K562 (cell line): ENCODE measurements at regions not wholly inside any gene's neighbourhood (a gene's known extent, or its start where the extent isn't known, plus 50 kb on each side); places are given as distances from the start of the nearest gene placed in this dataset.

ENCODE experiments used
- ATAC-seq: fragments of 200-7000 bp; cut with Tn5 transposase; 3 replicates; pipeline ENCODE4 v1.9.1; 2020; ENCODE audit warnings: moderate library complexity
- BruUV-seq: library from RNA; stranded (reverse); fragments of 400-500 nt; replicated peaks from 2 replicates; lab custom pipeline; 2021; lab: Mats Ljungman, UMichigan
- CTCF ChIA-PET: fragments of 300-600 bp; formaldehyde crosslinking; extraction: SDS; loops from one replicate; lab custom pipeline; 2021; ENCODE audit warnings: low intra/inter-chr PET ratio; lab: Yijun Ruan, JAX
- POLR2A ChIA-PET: fragments of 300-600, 350-650 bp; sonication (Branson Sonifier 250); formaldehyde crosslinking; extraction: SDS; loops from one replicate; lab custom pipeline; 2021; ENCODE audit warnings: antibody characterized with exemption, inconsistent platforms; lab: Yijun Ruan, JAX
- DNase-seq, 4 experiments: peaks; one replicate each; pipeline versions ENCODE4 v3.0.0 to v3.0.0-alpha.2; 2011 to 2018; ENCODE audit warnings: low spot score in 3 of 4, mixed read lengths in 3 of 4; ENCODE audit errors: extremely low read depth in 1 of 4
- FAIRE-seq: peaks from 2 replicates; lab custom pipeline; 2011; peaks lifted over from hg19 to GRCh38; lab: Jason Lieb, UNC
- H2AFZ ChIP-seq: 2 replicates; pipeline ENCODE4 v1.6.0; 2011; ENCODE audit warnings: low read depth, low read length, control low read depth, inconsistent platforms
- H3K27ac ChIP-seq: fragments of 200-600 bp; 3 replicates; pipeline ENCODE4 v1.8.0; 2011; ENCODE audit warnings: low read depth, mild to moderate bottlenecking, control low read depth, inconsistent platforms, low read length, moderate library complexity, mixed read lengths; ENCODE audit errors: extremely low read depth
- H3K27me3 ChIP-seq, 2 experiments: fragments of 300-600 bp in 1 of 2; 2 replicates in 1 of 2; 3 replicates in 1 of 2; pipeline versions ENCODE4 v1.6.0 to v1.8.0; 2011; ENCODE audit warnings: inconsistent platforms in 2 of 2, low read length in 2 of 2, mild to moderate bottlenecking in 1 of 2, mixed read lengths in 1 of 2, moderate library complexity in 1 of 2; ENCODE audit not compliant: control insufficient read depth in 2 of 2, insufficient read depth in 2 of 2
- H3K36me3 ChIP-seq: fragments of 300-600 bp; 3 replicates; pipeline ENCODE4 v1.8.0; 2011; ENCODE audit warnings: mild to moderate bottlenecking, low read length, inconsistent platforms; ENCODE audit not compliant: control insufficient read depth, insufficient read depth
- H3K4me1 ChIP-seq, 2 experiments: fragments of 200-600 bp in 1 of 2; replicated peaks in 1 of 2; 2 replicates in 1 of 2; 3 replicates in 1 of 2; pipeline versions ENCODE4 v1.5.1 to v1.8.0; 2011; ENCODE audit warnings: inconsistent platforms in 2 of 2, low read length in 2 of 2, mild to moderate bottlenecking in 1 of 2, mixed read lengths in 1 of 2, moderate library complexity in 1 of 2; ENCODE audit not compliant: control insufficient read depth in 2 of 2, insufficient read depth in 2 of 2
- H3K4me2 ChIP-seq: 2 replicates; pipeline ENCODE4 v1.6.1; 2011; ENCODE audit warnings: low read length, control low read depth, inconsistent platforms, mixed read lengths; ENCODE audit not compliant: insufficient read depth
- H3K4me3 ChIP-seq: fragments of 200-600 bp; sonication (generic), shearing (Covaris generic); 2 replicates; pipeline ENCODE4 v1.5.1; 2016; ENCODE audit warnings: control low read depth, inconsistent platforms
- H3K79me2 ChIP-seq: fragments of 200-600 bp; 3 replicates; pipeline ENCODE4 v1.8.0; 2011; ENCODE audit warnings: low read length, inconsistent platforms; ENCODE audit not compliant: control insufficient read depth, insufficient read depth
- H3K9ac ChIP-seq, 2 experiments: 2 replicates each; pipeline versions ENCODE4 v1.6.0 to v1.6.1; 2011; ENCODE audit warnings: low read depth in 2 of 2, low read length in 2 of 2, control low read depth in 1 of 2, inconsistent platforms in 1 of 2, mild to moderate bottlenecking in 1 of 2, mixed read lengths in 1 of 2; ENCODE audit not compliant: insufficient read depth in 1 of 2
- H3K9me1 ChIP-seq: one replicate; pipeline ENCODE4 v1.6.0; 2011; ENCODE audit warnings: inconsistent platforms, mild to moderate bottlenecking, low read length, moderate library complexity; ENCODE audit not compliant: control insufficient read depth, insufficient read depth
- H3K9me3 ChIP-seq: replicated peaks from 2 replicates; pipeline ENCODE4 v1.5.1; 2011; ENCODE audit warnings: low read depth, low read length, inconsistent platforms; ENCODE audit not compliant: control insufficient read depth, insufficient read depth
- H4K20me1 ChIP-seq: replicated peaks from 2 replicates; pipeline ENCODE4 v1.6.1; 2011; ENCODE audit warnings: low read length, inconsistent platforms, mixed read lengths; ENCODE audit not compliant: control insufficient read depth, insufficient read depth
- CBFA2T2 ChIP-seq: fragments of 450-650 bp; conservative IDR thresholded peaks from 2 replicates; pipeline ENCODE4 v1.6.1; 2017; ENCODE audit warnings: mild to moderate bottlenecking
- CHD7 ChIP-seq: fragments of 200-600 bp; sonication (generic); IDR thresholded peaks from one replicate; pipeline ENCODE4 v1.6.1; 2012; ENCODE audit warnings: mild to moderate bottlenecking, low read depth, low read length, inconsistent platforms
- ERF ChIP-seq: fragments of 450-650 bp; formaldehyde crosslinking; IDR thresholded peaks from 2 replicates; pipeline ENCODE4 v1.4.0; 2020; ENCODE audit warnings: mild to moderate bottlenecking, mixed read lengths
- FOXA1 ChIP-seq: fragments of 450-650 bp; IDR thresholded peaks from 2 replicates; pipeline ENCODE4 v1.6.1; 2016; ENCODE audit warnings: mild to moderate bottlenecking, borderline replicate concordance
- PTRF ChIP-seq: fragments of 450-650 bp; IDR thresholded peaks from 2 replicates; pipeline ENCODE4 v1.6.1; 2016; ENCODE audit warnings: mild to moderate bottlenecking, missing genetic modification characterization, missing compliant biosample characterization
- RBM15 ChIP-seq: fragments of 200-400 bp; formaldehyde crosslinking; IDR thresholded peaks from 2 replicates; pipeline ENCODE4 v1.6.1; 2018; ENCODE audit warnings: mild to moderate bottlenecking, low read length, moderate library complexity; ENCODE audit not compliant: insufficient read depth
- SMAD3 ChIP-seq: fragments of 450-650 bp; formaldehyde crosslinking; conservative IDR thresholded peaks from 2 replicates; pipeline ENCODE4 v1.4.0; 2020; ENCODE audit warnings: mild to moderate bottlenecking
- SRSF3 ChIP-seq: fragments of 200-400 bp; formaldehyde crosslinking; IDR thresholded peaks from 2 replicates; pipeline ENCODE4 v1.6.1; 2016; ENCODE audit warnings: mild to moderate bottlenecking, low read length, moderate library complexity; ENCODE audit not compliant: insufficient read depth
- ZFPM2 ChIP-seq: fragments of 250-450 bp; sonication (Bioruptor Pico); IDR thresholded peaks from 2 replicates; pipeline ENCODE4 v1.5.1; 2022; ENCODE audit warnings: mild to moderate bottlenecking
- ZKSCAN1 ChIP-seq: fragments of 150-350 bp; IDR thresholded peaks from 2 replicates; pipeline ENCODE4 v1.6.1; 2016; ENCODE audit warnings: low read depth, low read length
- ZNF57 ChIP-seq: fragments of 450-650 bp; formaldehyde crosslinking; IDR thresholded peaks from 2 replicates; pipeline ENCODE4 v1.4.0; 2020; ENCODE audit warnings: mild to moderate bottlenecking, moderate library complexity
- WGBS: fragments of 100-300 bp; shearing (Covaris generic); methylation state at CpG from one replicate; pipeline ENCODE4 v1.1.6; 2016; ENCODE audit warnings: low coverage, mixed read lengths; ENCODE audit not compliant: insufficient coverage; ENCODE audit errors: missing lambda C conversion rate; 5-methylcytosine and 5-hydroxymethylcytosine counted together
- in situ Hi-C: fragments of 300-500 bp; cut with MboI; formaldehyde crosslinking; loops from 4 replicates; pipeline ENCODE4 v1.15.0; 2018; ENCODE audit warnings: inconsistent platforms, mixed read lengths
- intact Hi-C: fragments of 100-400 bp; cut with micrococcal nuclease; formaldehyde crosslinking; loops from 2 replicates; pipeline ENCODE4 v1.14.2; 2022

GRCh38 chr11:115775846-115776245 is 271.6 kb upstream of the CADM1 start:
- ATAC-seq: no peak
- Histone ChIP-seq H3K9me3 (no peaks in the 10 kb centered on the region), H3K27me3 (no peaks in the 10 kb centered on the region; a peak in 1 of 5 replicates), H3K9ac (no peak overlapping the region), H3K4me2 (no peak overlapping the region), H3K27ac (no peak overlapping the region), H3K4me1 (no peaks in the 10 kb centered on the region)
- 0% methylated on average over 4 of the region's 4 CpGs for WGBS
- FAIRE-seq: no peak
- intact Hi-C loops: no loop called here
- TF ChIP-seq ERF (no peak), SMAD3 (CRISPR knock-in tag) (no peak), RBM15 (no peak), ZNF57 (CRISPR knock-in tag) (no peak), SRSF3 (no peak), FOXA1 (no peak), CBFA2T2 (no peak), CHD7 (no peak), ZKSCAN1 (no peak), PTRF (tag) (no peak), ZFPM2 (no peak)
- TF ChIP-seq, all 486 proteins: peak for 0
- POLR2A ChIA-PET: no interaction called here
- Histone ChIP-seq H4K20me1 (no peaks in the 10 kb centered on the region), H3K79me2 (no peaks in the 10 kb centered on the region), H3K4me3 (no peak overlapping the region), H3K9me1 (no peaks in the 10 kb centered on the region), H3K36me3 (no peaks in the 10 kb centered on the region), H2AFZ (no peak overlapping the region)
- CTCF ChIA-PET: no interaction called here
- BruUV-seq: no TSS peak
- in situ Hi-C loops: no loop called here
- DNase-seq: no peak
